ENCODE measurements at regions not wholly inside any gene's neighbourhood (a gene's known extent, or its start where the extent isn't known, plus 50 kb on each side); places are given as distances from the start of the nearest gene placed in this dataset.

DNA sequence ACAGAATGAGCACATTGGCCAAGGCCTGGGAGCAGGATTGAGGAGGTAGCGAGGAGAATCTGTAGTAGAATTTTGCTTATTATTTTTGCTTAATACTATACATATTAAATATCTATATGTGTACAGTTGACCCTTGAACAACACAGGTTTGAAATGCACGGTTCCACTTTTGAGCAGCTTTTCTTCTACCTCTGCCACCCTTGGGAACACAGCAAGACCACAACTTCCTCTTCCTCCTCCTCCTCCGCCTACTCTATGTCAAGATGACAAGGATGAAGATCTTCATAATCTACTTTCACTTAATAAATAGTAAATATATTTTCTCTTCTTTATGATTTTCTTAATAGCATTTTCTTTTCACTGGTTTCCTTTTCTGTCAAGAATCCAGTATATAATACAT lies 541.4 kb downstream of the KCTD16 start:
- Histone ChIP-seq H3K9me3 (no peaks in the 10 kb centered on the region), H3K4me3 (no peak overlapping the region), H3K4me1 (ENCODE audit: low read depth) (no peaks in the 10 kb centered on the region), H3K36me3 (ENCODE audit: low read depth) (no peaks in the 10 kb centered on the region)
- DNase-seq (no peak), ATAC-seq (no peak)
- intact Hi-C loops (cut with DNase I, micrococcal nuclease), result no loop called here
- TF ChIP-seq, protein P1, sequence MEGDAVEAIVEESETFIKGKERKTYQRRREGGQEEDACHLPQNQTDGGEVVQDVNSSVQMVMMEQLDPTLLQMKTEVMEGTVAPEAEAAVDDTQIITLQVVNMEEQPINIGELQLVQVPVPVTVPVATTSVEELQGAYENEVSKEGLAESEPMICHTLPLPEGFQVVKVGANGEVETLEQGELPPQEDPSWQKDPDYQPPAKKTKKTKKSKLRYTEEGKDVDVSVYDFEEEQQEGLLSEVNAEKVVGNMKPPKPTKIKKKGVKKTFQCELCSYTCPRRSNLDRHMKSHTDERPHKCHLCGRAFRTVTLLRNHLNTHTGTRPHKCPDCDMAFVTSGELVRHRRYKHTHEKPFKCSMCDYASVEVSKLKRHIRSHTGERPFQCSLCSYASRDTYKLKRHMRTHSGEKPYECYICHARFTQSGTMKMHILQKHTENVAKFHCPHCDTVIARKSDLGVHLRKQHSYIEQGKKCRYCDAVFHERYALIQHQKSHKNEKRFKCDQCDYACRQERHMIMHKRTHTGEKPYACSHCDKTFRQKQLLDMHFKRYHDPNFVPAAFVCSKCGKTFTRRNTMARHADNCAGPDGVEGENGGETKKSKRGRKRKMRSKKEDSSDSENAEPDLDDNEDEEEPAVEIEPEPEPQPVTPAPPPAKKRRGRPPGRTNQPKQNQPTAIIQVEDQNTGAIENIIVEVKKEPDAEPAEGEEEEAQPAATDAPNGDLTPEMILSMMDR (IDR thresholded peaks at IDR 0.05), result no peak

DNA sequence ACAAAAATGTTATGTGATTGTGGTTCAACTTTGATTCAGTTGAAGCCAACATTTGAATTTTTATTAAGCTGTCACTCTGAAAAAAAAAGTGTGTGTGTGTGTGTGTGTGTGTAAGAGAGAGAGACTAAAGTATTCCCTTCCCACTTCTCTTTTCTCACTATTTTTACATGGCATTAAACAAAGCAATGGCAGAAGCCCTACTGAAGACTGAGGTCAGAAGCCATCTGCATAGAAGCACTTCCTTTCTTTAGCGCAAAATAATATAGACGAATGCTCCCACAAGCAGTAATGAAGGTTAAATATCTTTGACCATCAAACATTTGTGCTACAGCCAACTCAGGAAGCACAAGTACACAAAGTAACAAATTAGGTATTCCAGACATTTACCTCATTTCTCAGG lies 540.5 kb downstream of the KCTD16 start:
- Histone ChIP-seq H3K36me3 (ENCODE audit: low read depth) (no peaks in the 10 kb centered on the region), H3K4me1 (ENCODE audit: low read depth) (no peaks in the 10 kb centered on the region), H3K4me3 (no peak overlapping the region), H3K9me3 (no peaks in the 10 kb centered on the region)
- DNase-seq, result no peak
- no peak for ATAC-seq
- intact Hi-C loops (cut with DNase I, micrococcal nuclease), result no loop called here
- TF ChIP-seq, protein P1 (IDR thresholded peaks at IDR 0.05), result no peak

DNA sequence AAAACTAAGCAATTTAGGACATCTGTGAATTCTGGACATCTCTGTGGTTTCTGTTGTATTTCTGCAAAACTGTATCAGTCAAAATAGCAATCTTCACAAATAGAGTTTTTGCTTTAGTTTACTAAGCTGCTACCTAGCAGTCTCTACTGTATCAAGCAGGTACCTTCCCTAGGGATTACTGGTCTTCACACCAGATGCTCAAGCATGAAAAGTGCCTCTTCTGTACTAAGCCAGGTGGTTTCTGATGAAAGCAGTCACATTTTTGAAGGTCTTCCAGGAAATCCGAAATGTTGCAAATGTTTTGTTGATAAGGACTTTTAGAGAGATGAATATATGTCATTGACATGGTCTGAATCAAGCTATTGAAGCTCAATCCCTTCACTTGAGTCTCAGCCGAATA lies 540.0 kb downstream of the KCTD16 start:
- TF ChIP-seq, protein P1 (IDR thresholded peaks at IDR 0.05), result no peak
- Histone ChIP-seq H3K4me1 (ENCODE audit: low read depth) (no peaks in the 10 kb centered on the region), H3K36me3 (ENCODE audit: low read depth) (no peaks in the 10 kb centered on the region), H3K4me3 (no peak overlapping the region), H3K9me3 (no peaks in the 10 kb centered on the region)
- intact Hi-C loops (cut with DNase I, micrococcal nuclease), result no loop called here
- DNase-seq (no peak), ATAC-seq (no peak)

DNA sequence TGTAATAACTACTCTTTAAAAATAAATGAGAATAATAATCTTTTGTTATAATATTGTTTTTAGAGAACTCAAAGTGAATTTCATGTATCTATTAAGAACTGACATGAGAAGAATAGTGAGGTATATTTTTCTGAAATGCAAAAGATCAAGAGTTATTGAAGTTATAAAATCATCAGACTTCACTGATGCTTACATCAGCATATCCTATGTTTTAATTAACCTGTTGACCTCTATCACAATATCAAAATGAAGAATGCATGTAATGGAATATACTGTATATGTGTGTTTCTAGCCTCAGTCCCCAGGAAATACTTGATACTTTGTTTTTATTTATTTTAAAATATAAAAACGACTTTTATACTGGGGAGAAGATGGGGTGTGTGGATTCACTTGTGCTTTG lies 533.1 kb downstream of the KCTD16 start:
- Histone ChIP-seq H3K36me3 (ENCODE audit: low read depth) (no peaks in the 10 kb centered on the region), H3K4me1 (ENCODE audit: low read depth) (no peaks in the 10 kb centered on the region), H3K9me3 (no peaks in the 10 kb centered on the region), H3K4me3 (no peak overlapping the region)
- no peak for ATAC-seq
- no peak for DNase-seq
- intact Hi-C loops (cut with DNase I, micrococcal nuclease), result no loop called here
- TF ChIP-seq, protein P1 (IDR thresholded peaks at IDR 0.05), result no peak

DNA sequence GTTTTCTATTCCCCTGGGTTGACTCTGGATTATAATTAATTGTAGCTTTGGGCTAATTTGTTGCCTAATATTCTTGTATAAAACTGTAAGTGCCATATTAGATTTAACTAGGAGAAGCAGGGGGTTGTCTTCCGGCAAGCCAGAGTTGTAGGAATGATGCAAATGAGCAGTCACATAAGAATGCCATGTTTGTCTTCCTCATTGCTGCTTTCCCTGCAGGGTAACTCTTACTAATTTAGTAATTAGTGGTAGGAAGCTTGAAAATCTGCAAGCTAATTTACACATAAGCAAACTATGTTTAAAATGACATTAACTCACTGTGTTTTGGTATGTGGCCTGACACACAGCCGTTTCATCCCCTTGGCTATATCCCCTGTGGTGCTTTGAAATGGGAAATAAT lies 527.8 kb downstream of the KCTD16 start:
- H3K9me3 ChIP-seq, result no peaks in the 10 kb centered on the region
- no peak for ATAC-seq
- H3K36me3 ChIP-seq (ENCODE audit: low read depth), result no peaks in the 10 kb centered on the region
- no peaks in the 10 kb centered on the region for H3K4me1 ChIP-seq (ENCODE audit: low read depth)
- TF ChIP-seq, protein P1 (IDR thresholded peaks at IDR 0.05), result no peak
- no peak overlapping the region for H3K4me3 ChIP-seq
- intact Hi-C loops (cut with DNase I, micrococcal nuclease), result no loop called here
- no peak for DNase-seq

DNA sequence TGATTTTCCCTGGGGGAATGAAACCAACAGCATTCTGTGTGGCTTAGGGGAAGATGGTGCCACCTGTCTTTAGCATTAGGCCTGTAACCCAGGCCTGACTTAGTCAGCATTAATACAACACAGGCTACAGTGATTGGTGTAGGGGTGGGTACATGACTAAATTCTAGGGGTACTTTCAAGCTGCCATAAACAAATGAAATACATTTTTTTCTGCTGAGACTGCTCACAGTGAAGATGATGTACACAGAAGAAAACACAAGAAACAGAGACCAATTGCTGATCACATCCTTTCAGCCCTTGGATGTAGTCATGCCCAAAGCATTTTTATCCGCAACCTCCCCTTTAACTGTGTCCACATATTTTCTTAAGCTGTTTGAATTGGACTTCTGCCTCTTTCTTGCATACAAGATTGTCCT lies 527.2 kb downstream of the KCTD16 start:
- Histone ChIP-seq H3K9me3 (no peaks in the 10 kb centered on the region), H3K4me1 (ENCODE audit: low read depth) (no peaks in the 10 kb centered on the region), H3K4me3 (no peak overlapping the region), H3K36me3 (ENCODE audit: low read depth) (no peaks in the 10 kb centered on the region)
- no peak for DNase-seq
- TF ChIP-seq, protein P1 (IDR thresholded peaks at IDR 0.05), result no peak
- intact Hi-C loops (cut with DNase I, micrococcal nuclease), result no loop called here
- ATAC-seq, result no peak
